Prostate gland (tissue), 2 donors: ENCODE measurements at regions not wholly inside any gene's neighbourhood (a gene's known extent, or its start where the extent isn't known, plus 50 kb on each side); places are given as distances from the start of the nearest gene placed in this dataset.

Experiments
- CTCF ChIP-seq, 4 experiments: fragments of 200-600 bp in 2 of 4; fragments of 450-650 bp in 2 of 4; sonication (generic) in 2 of 4; IDR thresholded peaks; 1 replicate in 3 of 4; 2 replicates in 1 of 4; pipeline ENCODE4 v1.5.1; 2016 to 2019; ENCODE audit warnings: antibody characterized with exemption in 4 of 4, mild to moderate bottlenecking in 2 of 4, moderate library complexity in 2 of 4
- POLR2A ChIP-seq: fragments of 450-650 bp; IDR thresholded peaks from one replicate; pipeline ENCODE4 v1.6.1; 2016; ENCODE audit warnings: antibody characterized with exemption, mild to moderate bottlenecking
- POLR2AphosphoS5 ChIP-seq: sonication (generic); formaldehyde crosslinking; IDR thresholded peaks from one replicate; pipeline ENCODE4 v1.6.1; 2017; ENCODE audit warnings: antibody characterized with exemption

- no peak for TF ChIP-seq CTCF (IDR thresholded peaks at IDR 0.05)
- TF ChIP-seq POLR2AphosphoS5, result no peak
- TF ChIP-seq POLR2A, result no peak
Measured at GRCh38 chr12:24287963-24288362, 338.5 kb upstream of the SOX5 start.
